ENCODE measurements at regions not wholly inside any gene's neighbourhood (a gene's known extent, or its start where the extent isn't known, plus 50 kb on each side); places are given as distances from the start of the nearest gene placed in this dataset.

- TF ChIP-seq CTCF (conservative IDR thresholded peaks at IDR 0.05; ENCODE audit: low read depth, low read length) (no peak), EZH2 (IDR thresholded peaks at IDR 0.05; ENCODE audit: low read length, unreplicated experiment) (no peak), EZH2phosphoT487 (IDR thresholded peaks at IDR 0.05; ENCODE audit: borderline replicate concordance, low read length) (no peak)
These were observed 626.5 kb upstream of the ZNF608 start for GRCh38 chr5:125372694-125373631.
